IMR-90 (cell line): ENCODE measurements at regions not wholly inside any gene's neighbourhood (a gene's known extent, or its start where the extent isn't known, plus 50 kb on each side); places are given as distances from the start of the nearest gene placed in this dataset.

Source experiments
- ATAC-seq: fragments of 200-7000 bp; cut with Tn5 transposase; 2 replicates; pipeline ENCODE4 v1.9.1; 2020; ENCODE audit warnings: low read depth, mild to moderate bottlenecking, moderate library complexity
- BruUV-seq: library from RNA; stranded (reverse); fragments of 400-500 nt; replicated peaks from 2 replicates; lab custom pipeline; 2021; lab: Mats Ljungman, UMichigan
- CTCF ChIA-PET: fragments of 300-600 bp; formaldehyde crosslinking; extraction: SDS; loops from one replicate; lab custom pipeline; 2021; ENCODE audit warnings: antibody characterized with exemption; lab: Yijun Ruan, JAX
- POLR2A ChIA-PET: fragments of 300-600 bp; sonication (Branson Sonifier 250); formaldehyde crosslinking; loops from one replicate; lab custom pipeline; 2022; ENCODE audit warnings: antibody characterized with exemption; ENCODE audit not compliant: unreplicated experiment; lab: Charles Lee
- DNase-seq: peaks from one replicate; pipeline ENCODE4 v3.0.0; 2013
- H2AFZ ChIP-seq: replicated peaks from 2 replicates; pipeline ENCODE3; 2013; ENCODE audit warnings: low read length, mild to moderate bottlenecking; ENCODE audit not compliant: poor library complexity
- H2AK5ac ChIP-seq: 2 replicates; pipeline ENCODE4 v1.6.1; 2013; ENCODE audit warnings: low read depth, low read length, inconsistent platforms
- H2AK9ac ChIP-seq: replicated peaks from 2 replicates; pipeline ENCODE3; 2013; ENCODE audit warnings: mild to moderate bottlenecking, low read depth, low read length, moderate library complexity; ENCODE audit not compliant: poor library complexity
- H2BK120ac ChIP-seq: 2 replicates; pipeline ENCODE4 v1.6.1; 2013; ENCODE audit warnings: low read depth, low read length, inconsistent platforms
- H2BK15ac ChIP-seq: 3 replicates; pipeline ENCODE4 v1.6.1; 2013; ENCODE audit warnings: low read depth, low read length, inconsistent platforms
- H2BK20ac ChIP-seq: 2 replicates; pipeline ENCODE4 v1.6.1; 2013; ENCODE audit warnings: low read depth, mild to moderate bottlenecking, inconsistent platforms, low read length, moderate library complexity
- H2BK5ac ChIP-seq: 2 replicates; pipeline ENCODE4 v1.6.1; 2013; ENCODE audit warnings: mild to moderate bottlenecking, low read depth, low read length, inconsistent platforms; ENCODE audit not compliant: poor library complexity, severe bottlenecking
- H3K14ac ChIP-seq: replicated peaks from 2 replicates; pipeline ENCODE4 v1.6.1; 2013; ENCODE audit warnings: low read depth, low read length, inconsistent platforms
- H3K18ac ChIP-seq: 2 replicates; pipeline ENCODE4 v1.6.1; 2013; ENCODE audit warnings: low read depth, low read length, control low read depth
- H3K23ac ChIP-seq: 2 replicates; pipeline ENCODE4 v1.6.1; 2013; ENCODE audit warnings: low read depth, low read length, inconsistent platforms
- H3K27ac ChIP-seq: 2 replicates; pipeline ENCODE4 v1.5.1; 2013; ENCODE audit warnings: mild to moderate bottlenecking, control low read depth, low read length; ENCODE audit not compliant: insufficient read depth
- H3K27me3 ChIP-seq: 2 replicates; pipeline ENCODE4 v1.6.1; 2013; ENCODE audit warnings: low read length; ENCODE audit not compliant: control insufficient read depth, insufficient read depth
- H3K36me3 ChIP-seq: 2 replicates; pipeline ENCODE4 v1.6.1; 2013; ENCODE audit warnings: low read length, mixed read lengths; ENCODE audit not compliant: control insufficient read depth, insufficient read depth
- H3K4ac ChIP-seq: 2 replicates; pipeline ENCODE4 v1.6.1; 2013; ENCODE audit warnings: low read depth, low read length, inconsistent platforms
- H3K4me1 ChIP-seq: 2 replicates; pipeline ENCODE4 v1.6.1; 2013; ENCODE audit warnings: low read length, mixed read lengths; ENCODE audit not compliant: control insufficient read depth, insufficient read depth
- H3K4me2 ChIP-seq: 2 replicates; pipeline ENCODE4 v1.6.1; 2013; ENCODE audit warnings: low read depth, mild to moderate bottlenecking, control low read depth, low read length, moderate library complexity
- H3K4me3 ChIP-seq: 2 replicates; pipeline ENCODE4 v1.5.1; 2013; ENCODE audit warnings: low read depth, mild to moderate bottlenecking, control low read depth, low read length, moderate library complexity; ENCODE audit not compliant: insufficient read depth
- H3K56ac ChIP-seq: 2 replicates; pipeline ENCODE4 v1.6.1; 2013; ENCODE audit warnings: low read length, inconsistent platforms; ENCODE audit not compliant: insufficient read depth; ENCODE audit errors: extremely low read depth
- H3K79me1 ChIP-seq, 2 experiments: 2 replicates each; pipeline ENCODE4 v1.6.1; 2013; ENCODE audit warnings: low read length in 2 of 2, inconsistent platforms in 1 of 2, low read depth in 1 of 2
- H3K9ac ChIP-seq: 2 replicates; pipeline ENCODE4 v1.6.1; 2013; ENCODE audit warnings: low read depth, low read length, control low read depth
- H3K9me1 ChIP-seq: 2 replicates; pipeline ENCODE4 v1.6.1; 2013; ENCODE audit warnings: low read length, inconsistent platforms; ENCODE audit not compliant: insufficient read depth
- H3K9me3 ChIP-seq: 2 replicates; pipeline ENCODE4 v1.6.1; 2013; ENCODE audit warnings: low read length; ENCODE audit not compliant: control insufficient read depth, insufficient read depth
- H4K20me1 ChIP-seq: 2 replicates; pipeline ENCODE4 v1.6.1; 2013; ENCODE audit warnings: low read length, inconsistent platforms; ENCODE audit not compliant: insufficient read depth
- H4K5ac ChIP-seq: 2 replicates; pipeline ENCODE4 v1.6.1; 2013; ENCODE audit warnings: mild to moderate bottlenecking, low read depth, low read length, control low read depth
- H4K8ac ChIP-seq, 2 experiments: 2 replicates each; pipeline ENCODE4 v1.6.1; 2013; ENCODE audit warnings: low read depth in 2 of 2, low read length in 2 of 2, control low read depth in 1 of 2, inconsistent platforms in 1 of 2
- H4K91ac ChIP-seq: 2 replicates; pipeline ENCODE4 v1.6.1; 2013; ENCODE audit warnings: low read depth, low read length, inconsistent platforms; ENCODE audit not compliant: insufficient read depth
- CTCF ChIP-seq: conservative IDR thresholded peaks from 2 replicates; pipeline ENCODE4 v1.5.1; 2012; ENCODE audit warnings: mild to moderate bottlenecking, low read depth, low read length, improper control_type of control experiment
- MAFK ChIP-seq: IDR thresholded peaks from 2 replicates; pipeline ENCODE4 v1.6.1; 2012; ENCODE audit warnings: low read depth, low read length, improper control_type of control experiment
- WGBS, 2 experiments: methylation state at CpG; one replicate each; pipeline versions ENCODE4 v1.1.5 to v1.1.7; 2013; ENCODE audit warnings: missing lambda C conversion rate in 2 of 2; ENCODE audit not compliant: insufficient read length in 1 of 2; ENCODE audit errors: extremely low coverage in 2 of 2; 5-methylcytosine and 5-hydroxymethylcytosine counted together
- dilution Hi-C: fragments of 300-500 bp; cut with HindIII; formaldehyde crosslinking; loops from one replicate; pipeline ENCODE4 v1.14.3; 2018; ENCODE audit warnings: low sequenced_read_pairs; ENCODE audit not compliant: unreplicated experiment
- in situ Hi-C: fragments of 300-500 bp; cut with MboI; formaldehyde crosslinking; loops from 3 replicates; pipeline ENCODE4 v1.14.3; 2019; ENCODE audit warnings: low sequenced_read_pairs, inconsistent platforms, mixed read lengths
- intact Hi-C: fragments of 100-400 bp; cut with micrococcal nuclease; formaldehyde crosslinking; loops from 2 replicates; pipeline ENCODE4 v1.10.0; 2022

DNA sequence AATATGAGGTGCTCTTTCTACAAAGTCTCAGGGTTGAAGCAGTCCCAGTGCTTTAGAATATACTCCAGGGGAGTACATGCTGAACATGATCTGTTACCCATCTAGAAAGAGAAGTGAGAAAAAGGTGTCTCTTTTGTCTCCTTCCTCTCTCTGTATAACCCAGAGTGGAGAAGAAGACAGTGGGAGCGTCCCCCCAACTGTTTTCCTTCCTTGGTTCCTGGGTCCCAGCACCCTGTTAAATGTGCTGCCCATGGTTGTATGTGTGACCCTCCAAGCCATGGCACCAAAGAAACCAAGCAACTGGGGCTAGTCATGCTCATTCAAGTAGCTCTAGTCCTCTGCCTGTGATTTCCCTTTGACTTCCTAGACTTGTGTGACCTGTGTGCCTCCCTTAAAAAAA lies 683.7 kb downstream of the TBL1XR1 start:
- Histone ChIP-seq H3K27ac (no peak overlapping the region), H2BK15ac (no peak overlapping the region), H4K91ac (no peak overlapping the region), H3K23ac (no peak overlapping the region), H3K18ac (no peak overlapping the region), H3K27me3 (no peaks in the 10 kb centered on the region), H3K9me3 (peaks cover 3% of the 10 kb centered on the region; the same call in 1 of the 2 replicates), H3K79me1 (no peaks in the 10 kb centered on the region), H2AK9ac (no peak overlapping the region), H3K4me3 (no peak overlapping the region), H2AK5ac (no peak overlapping the region), H3K14ac (no peak overlapping the region), H4K8ac (no peak overlapping the region), H2BK20ac (no peak overlapping the region), H3K36me3 (no peaks in the 10 kb centered on the region), H3K4me2 (no peak overlapping the region), H3K4ac (no peak overlapping the region), H3K4me1 (no peaks in the 10 kb centered on the region), H4K20me1 (no peaks in the 10 kb centered on the region), H2BK5ac (no peak overlapping the region), H3K56ac (no peak overlapping the region), H4K5ac (no peak overlapping the region), H3K9me1 (no peaks in the 10 kb centered on the region), H2BK120ac (no peak overlapping the region), H2AFZ (no peak overlapping the region), H3K9ac (no peak overlapping the region)
- TF ChIP-seq MAFK = no peak
- TF ChIP-seq CTCF = no peak
- DNase-seq = no peak
- WGBS, 2 experiments = no CpG with 5 or more reads among the region's 1 CpG
- dilution Hi-C loops (no loop called here), intact Hi-C loops (loop anchor here (1.0 to 2.0 kb wide), 3 partner anchors 301 to 1871 kb away; no protein-coding TSS in a partner anchor), in situ Hi-C loops (no loop called here)
- ChIA-PET CTCF (interaction anchor here (1.9 kb wide), 1 partner anchor 425 kb away, joined by 8 read pairs; no protein-coding TSS in a partner anchor), POLR2A (no interaction called here)
- ATAC-seq = no peak
- BruUV-seq = no TSS peak
